Ovary (tissue), 3 donors: ENCODE measurements at regions not wholly inside any gene's neighbourhood (a gene's known extent, or its start where the extent isn't known, plus 50 kb on each side); places are given as distances from the start of the nearest gene placed in this dataset.

Source experiments
- CTCF ChIP-seq, 3 donors: fragments of 450-650 bp in 2 of 3; fragments of 200-600 bp in 1 of 3; IDR thresholded peaks; one replicate each; pipeline versions ENCODE4 v1.5.1 to v1.8.0; 2016 to 2022; ENCODE audit warnings: antibody characterized with exemption in 3 of 3, mild to moderate bottlenecking in 1 of 3
- EP300 ChIP-seq: sonication (generic); formaldehyde crosslinking; IDR thresholded peaks from one replicate; pipeline ENCODE4 v1.6.1; 2017; ENCODE audit warnings: antibody characterized with exemption
- donor health status: DM: no; HTN: no; CAD: no.

- TF ChIP-seq CTCF (IDR thresholded peaks at IDR 0.05) (no peak), EP300 (no peak)
Measured at GRCh38 chr13:26989261-26989956, 182.2 kb downstream of the USP12 start.
